GM19240 (cell line): ENCODE measurements at regions not wholly inside any gene's neighbourhood (a gene's known extent, or its start where the extent isn't known, plus 50 kb on each side); places are given as distances from the start of the nearest gene placed in this dataset.
"Not testable (repeated sequence)": the region's sequence is repeated elsewhere in the genome, so short reads cannot be mapped to it uniquely, and the experiment has no call there.

Source experiments
- DNase-seq: peaks from one replicate; pipeline ENCODE4 v3.0.0; 2011; ENCODE audit warnings: low spot score; ENCODE audit not compliant: insufficient read length

DNA sequence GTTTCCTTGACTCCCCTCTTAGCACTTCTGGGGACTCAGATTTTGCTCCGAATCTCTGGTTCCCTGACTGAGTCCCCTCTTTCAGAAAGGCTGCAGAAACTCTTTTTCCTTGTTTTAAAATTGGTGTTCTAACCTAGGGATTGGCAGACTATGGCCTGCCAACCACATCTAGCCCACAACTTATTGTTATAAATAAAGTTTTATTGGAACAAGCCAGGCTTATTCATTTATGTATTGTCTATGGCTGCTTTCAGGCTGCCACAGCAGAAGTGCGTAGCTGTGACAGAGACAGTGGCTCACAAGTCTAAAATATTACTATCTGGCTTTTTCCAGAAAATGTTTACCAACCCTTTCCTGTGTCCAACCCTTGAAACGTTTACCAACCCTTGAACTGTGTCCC is 81.7 kb downstream of the IER5 start:
- no peak for DNase-seq

- no peak for DNase-seq
Observed at GRCh38 chr1:181172082-181172481, 83.6 kb downstream of the IER5 start.

DNA sequence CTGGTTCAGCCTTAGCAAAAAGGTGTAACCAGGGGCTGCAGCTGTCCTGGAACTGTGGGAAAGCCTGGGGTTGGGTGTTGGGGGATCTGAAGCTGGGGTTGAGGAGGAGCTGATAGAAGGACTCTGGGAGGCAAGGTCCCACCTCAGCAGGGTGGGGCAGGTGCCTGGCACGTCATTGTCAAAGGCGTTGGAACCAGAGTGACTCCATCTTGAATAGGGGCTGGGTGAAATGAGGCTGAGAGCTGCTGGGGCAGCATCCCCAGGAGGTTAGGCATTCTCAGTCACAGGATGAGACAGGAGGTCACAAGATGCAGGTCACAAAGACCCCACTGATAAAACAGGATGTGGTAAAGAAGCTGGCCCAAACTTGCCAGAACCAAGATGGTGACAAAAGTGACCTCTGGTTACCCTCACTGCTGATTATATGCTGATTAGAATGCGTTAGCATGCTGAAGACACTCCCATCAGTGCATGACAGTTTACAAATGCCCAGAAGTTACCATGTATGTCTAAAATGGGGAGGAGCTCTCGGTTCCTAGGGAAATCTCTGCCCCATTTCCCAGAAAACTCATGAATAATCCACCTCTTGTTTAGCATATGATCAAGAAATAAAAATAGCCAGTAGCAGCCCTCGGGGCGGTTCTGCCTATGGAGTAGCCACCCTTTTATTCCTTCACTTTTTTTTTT is 85.4 kb downstream of the IER5 start:
- no peak for DNase-seq

- no peak for DNase-seq
Observed at GRCh38 chr1:181174861-181175260, 86.4 kb downstream of the IER5 start.

DNA sequence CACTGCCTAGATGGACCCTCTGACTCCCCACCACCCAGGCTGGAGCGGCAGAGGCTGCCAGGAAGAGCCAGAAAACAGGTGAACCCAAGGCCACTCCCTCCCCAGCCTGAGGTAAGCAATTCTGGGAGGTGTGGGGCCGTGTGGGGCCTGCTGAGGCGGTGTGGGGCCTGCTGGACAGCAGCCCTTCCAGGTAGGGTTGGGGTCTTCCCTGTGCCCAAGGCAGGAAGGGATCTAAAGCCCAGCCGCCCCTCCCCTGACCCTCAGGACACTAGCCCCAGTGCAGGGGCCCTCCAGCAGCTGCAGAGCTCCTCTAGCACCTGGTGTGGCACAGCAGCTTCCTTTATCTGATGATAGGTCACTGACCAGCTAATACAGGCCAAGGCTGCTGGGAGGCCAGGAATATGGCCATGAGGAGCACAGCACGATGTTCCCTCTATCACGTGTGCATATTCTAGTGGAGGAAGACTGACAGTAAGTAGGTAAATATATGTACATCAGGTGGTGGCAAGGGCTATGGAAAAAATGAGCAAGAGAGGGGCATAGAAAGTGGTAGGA is 86.9 kb downstream of the IER5 start:
- no peak for DNase-seq

DNA sequence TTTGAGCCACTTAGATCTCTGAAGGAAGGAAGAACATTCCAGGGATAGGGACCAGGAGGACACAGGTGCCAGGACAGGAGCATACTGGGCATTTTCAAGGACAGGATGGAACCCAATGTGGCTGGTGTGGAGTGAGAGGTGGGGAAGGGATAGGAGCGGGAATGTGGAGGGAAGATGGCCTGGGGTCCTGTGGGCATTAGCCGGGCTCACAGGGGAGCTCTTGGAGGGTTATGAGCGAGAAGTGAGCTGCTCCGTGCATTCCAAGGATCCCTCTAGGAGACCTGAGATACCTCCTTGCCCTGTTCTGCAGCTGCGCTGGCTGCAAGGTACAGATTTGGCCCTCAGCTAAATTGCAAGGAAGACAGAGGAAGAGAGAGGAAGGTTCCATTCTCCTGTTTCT is 87.5 kb downstream of the IER5 start:
- DNase-seq, result no peak

- DNase-seq, result no peak
Observed at GRCh38 chr1:181178241-181178879, 89.9 kb downstream of the IER5 start.

DNA sequence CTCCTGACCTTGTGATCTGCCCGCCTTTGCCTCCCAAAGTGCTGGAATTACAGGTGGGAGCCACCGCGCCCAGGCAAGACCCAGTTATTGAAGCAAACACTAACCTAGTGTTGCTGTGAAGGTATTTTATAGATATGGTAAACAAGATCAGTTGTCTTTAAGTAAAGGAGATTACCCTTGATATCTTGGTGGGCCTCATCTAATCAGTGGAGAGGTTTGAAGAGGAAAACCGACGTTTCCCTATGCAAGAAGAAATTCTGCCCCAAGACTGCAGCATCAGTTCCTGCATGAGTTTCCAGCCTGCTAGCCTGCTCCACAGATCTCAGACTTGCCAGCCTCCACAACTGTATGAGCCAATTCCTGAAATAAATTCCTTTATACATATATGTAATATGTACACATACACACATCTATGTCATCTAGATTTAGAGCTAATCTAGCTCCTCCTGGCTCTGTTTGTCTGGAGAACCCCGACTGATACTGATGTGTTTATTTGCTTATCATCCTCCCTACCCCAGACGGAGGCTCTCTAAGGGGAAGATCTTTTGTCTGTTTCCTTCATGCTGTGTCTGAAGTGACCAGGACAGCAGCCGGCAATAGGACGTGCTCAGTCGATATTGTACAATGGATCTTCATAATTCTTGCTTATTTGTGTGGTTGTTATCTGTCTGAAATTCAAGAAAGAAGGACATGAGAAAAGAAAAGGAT is 90.9 kb downstream of the IER5 start:
- no peak for DNase-seq

DNA sequence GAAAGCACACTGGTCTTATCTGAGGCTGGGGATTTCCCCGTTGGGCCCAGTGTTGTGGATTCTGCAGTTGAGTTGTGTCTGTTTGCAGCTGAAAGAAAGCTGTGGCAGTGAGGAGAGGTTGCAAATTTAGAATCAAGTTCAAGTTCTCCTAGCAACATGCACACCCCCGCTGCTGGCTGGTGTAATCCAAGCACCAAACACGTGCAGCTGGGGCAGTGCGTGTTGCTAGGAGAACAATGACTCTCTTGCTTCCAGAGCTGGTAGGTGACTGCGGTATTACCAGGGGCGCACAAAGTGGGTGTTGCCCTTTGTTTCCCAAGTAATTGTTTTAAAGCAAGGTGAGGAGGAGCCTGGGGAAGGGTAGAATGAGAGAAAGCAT is 91.5 kb downstream of the IER5 start:
- no peak for DNase-seq

- no peak for DNase-seq
Observed at GRCh38 chr1:181180407-181181031, 92.0 kb downstream of the IER5 start.

DNA sequence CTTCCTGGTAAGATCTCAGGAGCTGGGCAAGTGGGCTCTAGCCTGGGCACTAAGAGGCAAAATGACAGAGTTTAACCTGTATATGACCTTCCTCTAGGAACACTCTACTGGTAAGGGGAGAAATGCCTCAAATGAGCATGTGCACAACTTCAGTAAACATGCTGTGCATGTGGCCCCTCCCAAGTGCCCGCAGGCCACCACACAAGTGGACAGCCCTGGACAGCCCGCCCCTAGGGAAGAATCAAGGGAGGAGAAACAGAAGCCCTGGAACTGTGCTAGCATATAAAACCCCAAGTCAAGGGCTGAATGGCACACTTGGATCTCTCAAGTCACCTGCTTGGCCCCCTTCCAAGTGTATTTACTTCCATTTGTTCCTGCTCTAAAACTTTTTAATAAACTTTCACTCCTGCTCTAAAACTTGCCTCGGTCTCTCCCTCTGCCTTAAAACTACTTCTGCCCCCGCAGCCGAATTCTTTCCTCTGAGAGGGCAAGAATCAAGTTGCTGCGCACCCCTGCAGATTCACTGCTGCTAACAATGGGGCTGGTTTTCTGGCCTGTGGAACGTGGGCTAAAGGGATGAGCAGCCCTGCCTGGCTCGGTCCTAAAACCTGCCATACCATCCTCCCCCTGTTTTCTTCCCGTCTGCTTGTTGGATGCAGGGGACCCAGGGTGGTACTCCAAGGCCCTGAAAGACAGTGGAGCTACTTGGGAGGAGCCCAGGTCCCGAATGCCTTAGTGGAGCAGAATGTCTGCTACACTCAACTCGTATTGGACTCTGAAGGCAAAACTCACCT is 93.5 kb downstream of the IER5 start:
- no peak for DNase-seq

- no peak for DNase-seq
Observed at GRCh38 chr1:181184621-181185020, 96.1 kb downstream of the IER5 start.

DNA sequence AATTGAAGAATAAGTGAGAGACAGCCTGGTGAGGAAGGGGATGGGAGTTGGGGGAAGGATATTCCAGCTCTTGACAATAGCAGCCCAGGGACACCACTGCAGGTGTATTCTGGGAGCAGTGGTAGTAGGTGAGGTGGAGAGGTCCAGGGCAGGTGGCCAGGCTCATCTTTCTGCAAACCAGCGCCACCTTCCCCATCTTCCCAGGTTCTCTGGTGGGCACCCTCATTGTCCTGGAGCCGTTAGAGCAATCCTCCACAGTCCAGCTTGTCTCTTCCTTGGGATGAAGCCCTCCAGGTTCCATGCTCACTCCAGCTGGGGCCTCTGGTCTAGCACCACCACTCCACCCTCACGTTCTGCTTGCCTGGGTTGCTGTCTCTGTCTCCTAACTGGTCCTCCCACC is 97.0 kb downstream of the IER5 start:
- DNase-seq, result no peak

DNA sequence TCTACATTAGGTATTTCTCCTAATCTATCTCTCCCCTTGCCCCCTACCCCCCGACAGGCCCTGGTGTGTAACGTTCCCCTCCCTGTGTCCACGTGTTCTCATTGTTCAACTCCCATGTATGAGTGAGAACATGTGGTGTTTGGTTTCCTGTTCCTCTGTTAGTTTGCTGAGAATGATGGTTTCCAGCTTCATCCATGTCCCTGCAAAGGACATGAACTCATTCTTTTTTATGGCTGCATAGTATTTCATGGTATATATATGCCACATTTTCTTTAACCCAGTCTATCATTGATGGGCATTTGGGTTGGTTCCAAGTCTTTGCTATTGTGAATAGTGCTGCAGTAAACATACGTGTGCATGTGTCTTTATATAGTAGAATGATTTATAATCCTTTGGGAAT is 97.6 kb downstream of the IER5 start:
- DNase-seq, result not testable (repeated sequence)

DNA sequence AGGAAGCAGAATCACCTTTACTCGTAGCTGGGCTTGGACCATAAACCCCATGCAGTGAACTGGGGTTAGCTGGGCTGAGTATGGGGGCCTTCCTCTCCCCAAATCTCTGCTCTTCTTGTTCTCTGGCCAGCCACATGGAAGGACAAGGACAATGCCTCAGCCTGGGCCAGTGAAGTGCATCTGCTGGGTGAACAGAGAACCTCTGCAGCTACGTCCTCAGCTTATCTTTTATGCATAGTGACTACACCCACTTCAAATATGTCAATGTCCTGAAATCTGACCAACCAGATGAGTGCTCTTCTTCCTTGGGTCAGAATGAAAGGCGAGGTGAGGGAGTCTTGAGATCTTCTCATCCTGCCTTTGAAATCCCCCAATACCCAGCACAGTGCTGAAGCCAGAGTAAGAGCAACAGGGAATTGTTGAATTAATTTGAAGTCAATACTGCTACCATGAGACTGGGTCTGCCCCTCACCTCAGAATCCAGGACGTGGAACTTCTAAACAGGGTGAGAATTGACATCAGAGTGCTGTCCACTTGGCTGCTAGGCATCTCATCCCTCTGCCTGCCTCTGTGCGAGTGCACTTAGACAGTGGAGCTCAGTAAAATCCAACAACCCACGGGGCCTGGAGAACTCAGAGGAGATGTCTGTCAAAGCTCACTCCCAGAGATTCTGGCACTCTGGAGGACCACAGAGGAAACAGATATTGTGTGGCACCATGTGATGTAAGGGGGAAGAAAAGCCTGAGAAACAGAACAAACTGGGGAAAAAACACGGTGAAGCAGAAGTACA is 99.0 kb downstream of the IER5 start:
- no peak for DNase-seq

DNA sequence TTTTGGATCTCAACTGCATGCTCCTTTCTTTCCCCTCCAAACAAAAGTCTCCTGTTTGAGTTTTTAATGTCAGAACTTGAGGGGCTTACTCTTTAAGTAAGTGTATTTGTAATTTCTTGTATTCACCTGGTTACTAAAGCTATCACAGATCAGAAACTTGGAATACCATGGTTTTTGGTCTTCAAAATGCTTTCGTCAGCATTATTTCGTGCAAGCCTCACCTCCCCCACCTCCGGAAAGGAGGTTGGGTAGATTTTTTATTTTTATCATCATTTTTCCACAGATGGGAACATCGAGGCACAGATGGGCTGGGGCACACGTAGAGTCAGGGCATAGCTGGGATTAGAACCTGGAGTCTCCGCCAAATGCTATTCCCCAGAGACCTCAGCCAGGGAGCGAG is 100.7 kb downstream of the IER5 start:
- no peak for DNase-seq

- peak; percentile 67 for DNase-seq
Observed at GRCh38 chr1:181189691-181190363, 101.3 kb downstream of the IER5 start.

GRCh38 chr1:181190364-181191035 is 102.0 kb downstream of the IER5 start:
- no peak for DNase-seq

DNA sequence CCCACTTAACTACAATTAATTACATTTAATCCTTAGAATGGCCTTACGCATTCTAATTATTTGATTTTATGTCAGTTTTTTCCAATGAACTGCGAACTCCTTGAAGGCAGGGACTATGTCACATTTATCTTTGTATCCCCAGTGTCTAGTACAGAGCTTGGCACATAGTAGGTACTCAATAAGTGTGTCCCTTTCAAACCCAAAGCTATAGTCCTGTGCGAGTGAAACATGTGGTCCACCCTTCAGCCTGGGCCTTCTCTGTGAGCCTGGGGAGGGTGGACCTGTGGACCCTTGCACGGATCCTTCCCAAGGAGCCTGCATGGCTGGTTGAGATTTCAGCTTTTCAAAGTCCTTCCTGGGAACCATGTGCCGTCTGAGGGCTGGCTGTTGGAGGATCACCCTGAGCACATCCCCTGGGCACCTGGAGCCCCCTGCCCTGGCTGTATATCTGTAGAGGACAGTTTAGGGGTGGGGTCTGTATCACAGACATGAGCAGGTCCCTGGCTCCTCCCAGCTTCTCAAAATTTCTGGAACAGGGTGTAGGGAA is 103.1 kb downstream of the IER5 start:
- DNase-seq, result no peak
